ENCODE measurements at regions not wholly inside any gene's neighbourhood (a gene's known extent, or its start where the extent isn't known, plus 50 kb on each side); places are given as distances from the start of the nearest gene placed in this dataset.

- TF ChIP-seq, protein P1, sequence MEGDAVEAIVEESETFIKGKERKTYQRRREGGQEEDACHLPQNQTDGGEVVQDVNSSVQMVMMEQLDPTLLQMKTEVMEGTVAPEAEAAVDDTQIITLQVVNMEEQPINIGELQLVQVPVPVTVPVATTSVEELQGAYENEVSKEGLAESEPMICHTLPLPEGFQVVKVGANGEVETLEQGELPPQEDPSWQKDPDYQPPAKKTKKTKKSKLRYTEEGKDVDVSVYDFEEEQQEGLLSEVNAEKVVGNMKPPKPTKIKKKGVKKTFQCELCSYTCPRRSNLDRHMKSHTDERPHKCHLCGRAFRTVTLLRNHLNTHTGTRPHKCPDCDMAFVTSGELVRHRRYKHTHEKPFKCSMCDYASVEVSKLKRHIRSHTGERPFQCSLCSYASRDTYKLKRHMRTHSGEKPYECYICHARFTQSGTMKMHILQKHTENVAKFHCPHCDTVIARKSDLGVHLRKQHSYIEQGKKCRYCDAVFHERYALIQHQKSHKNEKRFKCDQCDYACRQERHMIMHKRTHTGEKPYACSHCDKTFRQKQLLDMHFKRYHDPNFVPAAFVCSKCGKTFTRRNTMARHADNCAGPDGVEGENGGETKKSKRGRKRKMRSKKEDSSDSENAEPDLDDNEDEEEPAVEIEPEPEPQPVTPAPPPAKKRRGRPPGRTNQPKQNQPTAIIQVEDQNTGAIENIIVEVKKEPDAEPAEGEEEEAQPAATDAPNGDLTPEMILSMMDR (IDR thresholded peaks at IDR 0.05): no peak
- no peak for TF ChIP-seq POLR2A (IDR thresholded peaks at IDR 0.05)
- no peak for TF ChIP-seq POLR2AphosphoS5 (IDR thresholded peaks at IDR 0.05)
- no peak for TF ChIP-seq EP300 (IDR thresholded peaks at IDR 0.05; ENCODE audit: low read depth)
Observed at GRCh38 chr6:105791583-105792318, 294.4 kb upstream of the PRDM1 start.

Data from transverse colon (tissue), 4 donors.